ENCODE measurements at regions not wholly inside any gene's neighbourhood (a gene's known extent, or its start where the extent isn't known, plus 50 kb on each side); places are given as distances from the start of the nearest gene placed in this dataset.

DNA sequence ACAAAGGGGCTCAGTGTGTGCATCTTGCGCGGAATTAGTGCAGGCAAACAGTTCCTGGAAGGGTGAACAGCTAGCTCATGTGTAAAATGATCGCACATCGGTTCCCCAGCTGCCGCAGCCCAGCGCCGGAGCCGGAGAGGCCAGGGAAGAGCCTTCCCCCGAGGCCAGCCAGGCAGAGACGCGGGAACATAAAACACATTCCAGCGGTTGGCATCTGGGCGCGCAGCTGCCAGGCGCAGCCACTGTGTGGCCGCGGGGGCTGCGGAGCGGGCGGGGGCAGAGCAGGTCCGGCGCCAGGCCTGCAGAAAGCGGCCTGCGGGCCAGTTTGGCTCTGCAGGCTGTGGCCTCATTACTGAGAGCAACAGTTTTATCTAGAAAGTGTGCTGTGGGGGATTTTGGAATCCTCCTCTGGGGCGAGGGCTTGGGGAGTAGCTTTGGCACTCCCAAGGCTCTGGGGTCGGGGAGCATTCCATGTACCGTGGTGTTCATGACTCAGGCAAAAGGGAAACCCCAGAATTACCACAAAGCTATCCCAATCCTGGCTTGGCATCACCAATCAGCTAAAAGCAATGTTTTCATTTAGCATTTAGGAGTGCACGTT lies 74.3 kb downstream of the SAMD9 start:
- TF ChIP-seq, protein P1, sequence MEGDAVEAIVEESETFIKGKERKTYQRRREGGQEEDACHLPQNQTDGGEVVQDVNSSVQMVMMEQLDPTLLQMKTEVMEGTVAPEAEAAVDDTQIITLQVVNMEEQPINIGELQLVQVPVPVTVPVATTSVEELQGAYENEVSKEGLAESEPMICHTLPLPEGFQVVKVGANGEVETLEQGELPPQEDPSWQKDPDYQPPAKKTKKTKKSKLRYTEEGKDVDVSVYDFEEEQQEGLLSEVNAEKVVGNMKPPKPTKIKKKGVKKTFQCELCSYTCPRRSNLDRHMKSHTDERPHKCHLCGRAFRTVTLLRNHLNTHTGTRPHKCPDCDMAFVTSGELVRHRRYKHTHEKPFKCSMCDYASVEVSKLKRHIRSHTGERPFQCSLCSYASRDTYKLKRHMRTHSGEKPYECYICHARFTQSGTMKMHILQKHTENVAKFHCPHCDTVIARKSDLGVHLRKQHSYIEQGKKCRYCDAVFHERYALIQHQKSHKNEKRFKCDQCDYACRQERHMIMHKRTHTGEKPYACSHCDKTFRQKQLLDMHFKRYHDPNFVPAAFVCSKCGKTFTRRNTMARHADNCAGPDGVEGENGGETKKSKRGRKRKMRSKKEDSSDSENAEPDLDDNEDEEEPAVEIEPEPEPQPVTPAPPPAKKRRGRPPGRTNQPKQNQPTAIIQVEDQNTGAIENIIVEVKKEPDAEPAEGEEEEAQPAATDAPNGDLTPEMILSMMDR (IDR thresholded peaks at IDR 0.05): no peak
- TF ChIP-seq POLR2A (IDR thresholded peaks at IDR 0.05): no peak
